ENCODE measurements at regions not wholly inside any gene's neighbourhood (a gene's known extent, or its start where the extent isn't known, plus 50 kb on each side); places are given as distances from the start of the nearest gene placed in this dataset.

GRCh38 chr15:87589134-87589533, 667.4 kb downstream of the NTRK3 start:
- TF ChIP-seq GATA2 (IDR thresholded peaks at IDR 0.05; ENCODE audit: low read depth, low read length) (no peak), GATA3 (IDR thresholded peaks at IDR 0.05; ENCODE audit: low read depth, low read length) (no peak)

All from SH-SY5Y (cell line).